ENCODE measurements at regions not wholly inside any gene's neighbourhood (a gene's known extent, or its start where the extent isn't known, plus 50 kb on each side); places are given as distances from the start of the nearest gene placed in this dataset.

DNA sequence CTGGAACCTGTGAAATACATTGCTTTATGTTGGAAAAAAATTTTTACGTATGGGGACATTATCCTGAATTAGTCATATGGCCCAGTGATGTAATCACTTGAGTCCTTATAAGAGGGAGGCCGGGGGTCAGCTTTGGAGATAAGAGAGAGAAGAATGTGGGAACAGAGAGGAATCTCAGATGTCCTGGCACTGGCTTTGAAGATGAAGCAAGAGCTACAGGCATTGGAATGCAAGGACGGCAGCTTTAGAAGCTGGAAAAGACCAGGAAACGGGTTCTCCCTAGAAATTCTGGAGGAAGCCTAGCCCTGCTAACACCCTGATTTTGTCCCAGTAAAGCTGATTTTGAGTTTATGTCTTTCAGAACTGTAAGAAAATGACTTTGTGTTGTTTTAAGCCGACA lies 1129.9 kb upstream of the GYPC start:
- no peak for DNase-seq

- no peak for DNase-seq
Observed at GRCh38 chr2:125535089-125535488, 1120.9 kb upstream of the GYPC start.

DNA sequence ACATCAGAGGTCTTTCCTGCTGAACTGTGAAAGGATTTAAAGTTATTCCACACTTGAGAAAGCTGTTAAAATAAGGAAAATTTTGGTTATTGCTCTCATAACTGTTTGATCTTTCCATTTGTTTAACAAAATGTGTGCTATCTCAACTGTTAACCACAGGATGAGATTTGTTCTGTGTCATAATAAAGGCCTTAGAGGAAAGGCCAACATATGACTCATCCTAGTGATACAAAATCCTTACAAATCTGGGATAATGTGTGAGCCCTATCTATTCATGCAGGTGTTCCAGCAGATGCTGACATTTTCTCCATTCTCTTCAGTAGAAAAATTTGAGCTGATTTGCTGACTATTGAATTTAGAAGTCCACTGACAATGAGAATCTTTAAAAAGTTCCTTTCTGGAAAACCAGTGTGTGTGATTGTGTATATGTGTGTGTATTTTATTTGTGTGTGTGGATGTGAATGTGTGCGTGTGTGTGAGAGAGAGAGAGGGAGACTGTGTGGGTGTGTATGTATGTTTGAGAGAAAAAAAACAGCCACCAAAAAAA lies 1111.9 kb upstream of the GYPC start:
- DNase-seq, result no peak

DNA sequence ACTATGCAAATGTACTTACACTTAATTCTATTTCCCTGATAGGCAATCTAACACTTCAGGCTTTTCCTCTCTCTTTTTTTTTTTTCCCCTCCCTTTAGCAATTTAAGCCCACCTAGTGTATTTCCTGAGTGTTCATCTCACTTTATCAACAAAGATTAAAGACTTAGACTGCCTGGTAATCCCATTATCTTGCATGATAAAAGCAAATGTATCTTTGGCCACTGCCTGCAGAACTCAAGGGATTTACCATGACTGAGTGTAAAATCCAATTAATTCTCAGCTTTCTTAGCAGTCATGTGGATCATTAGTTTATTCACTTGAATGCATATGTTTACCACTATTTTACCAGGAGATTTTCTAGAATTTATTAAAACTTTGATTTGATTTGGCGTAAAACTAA lies 1102.2 kb upstream of the GYPC start:
- no peak for DNase-seq

- DNase-seq, result no peak
Observed at GRCh38 chr2:125554956-125555355, 1101.0 kb upstream of the GYPC start.

- DNase-seq, result no peak
Observed at GRCh38 chr2:125559186-125559585, 1096.8 kb upstream of the GYPC start.

DNA sequence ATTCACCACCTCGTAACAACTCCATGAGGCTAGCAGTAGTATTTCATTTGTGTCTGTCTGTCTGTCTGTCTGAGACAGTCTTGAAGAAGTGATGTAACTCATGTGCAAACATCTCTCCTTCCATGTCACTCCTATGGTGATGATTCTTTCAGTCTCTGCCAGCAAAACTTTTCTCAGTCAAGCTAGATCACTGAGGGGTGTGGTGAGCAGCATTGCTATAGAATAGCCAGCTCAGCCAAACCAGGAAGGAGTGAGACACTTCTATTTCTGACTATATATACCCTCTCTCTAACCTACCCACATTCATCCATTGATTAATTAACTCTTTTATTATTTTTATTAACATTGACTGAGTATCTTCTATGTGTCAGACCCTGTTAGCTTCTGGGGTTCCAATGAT lies 1095.1 kb upstream of the GYPC start:
- no peak for DNase-seq

- DNase-seq, result no peak
Observed at GRCh38 chr2:125561302-125561701, 1094.7 kb upstream of the GYPC start.

DNA sequence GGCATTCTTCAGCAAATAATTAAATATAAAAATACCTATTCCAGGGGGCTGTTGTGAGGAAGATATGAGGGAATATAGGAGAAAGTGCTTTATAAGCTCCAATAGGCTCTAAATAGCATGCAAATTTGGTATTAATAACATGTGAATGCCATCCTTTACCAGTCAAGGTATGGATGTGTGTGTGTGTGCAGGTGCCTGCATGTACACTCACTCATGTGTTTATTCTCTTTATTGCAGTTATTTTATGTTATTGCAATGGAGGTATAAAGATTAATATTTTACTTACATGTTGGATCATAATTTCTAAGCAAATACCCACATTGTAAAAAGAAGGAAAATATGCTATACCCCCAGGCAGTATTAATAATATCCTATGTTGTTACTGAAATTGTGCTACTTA lies 1093.0 kb upstream of the GYPC start:
- no peak for DNase-seq

- DNase-seq, result no peak
Observed at GRCh38 chr2:125564471-125564870, 1091.5 kb upstream of the GYPC start.

- DNase-seq, result no peak
Observed at GRCh38 chr2:125566422-125566821, 1089.5 kb upstream of the GYPC start.

GRCh38 chr2:125567100-125567499 lies 1088.9 kb upstream of the GYPC start:
- no peak for DNase-seq

DNA sequence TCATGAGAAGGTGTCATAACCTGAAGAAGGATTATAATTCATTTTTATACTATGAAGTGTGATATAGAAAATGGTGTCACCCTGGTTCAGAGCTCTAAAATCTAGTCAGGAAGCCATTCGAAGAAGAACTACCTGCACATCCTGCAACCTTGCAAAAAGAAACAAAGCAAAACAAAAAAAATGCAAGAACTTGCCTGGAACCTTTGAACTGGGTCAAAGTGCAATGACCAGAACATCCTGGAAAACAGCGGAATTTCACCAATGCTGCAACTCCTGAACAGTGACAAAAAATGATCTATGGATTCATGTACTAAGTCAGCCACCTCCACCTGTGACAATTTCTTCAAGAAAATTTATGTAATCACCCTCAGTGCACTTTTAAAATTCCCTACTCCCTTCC lies 1083.3 kb upstream of the GYPC start:
- no peak for DNase-seq

DNA sequence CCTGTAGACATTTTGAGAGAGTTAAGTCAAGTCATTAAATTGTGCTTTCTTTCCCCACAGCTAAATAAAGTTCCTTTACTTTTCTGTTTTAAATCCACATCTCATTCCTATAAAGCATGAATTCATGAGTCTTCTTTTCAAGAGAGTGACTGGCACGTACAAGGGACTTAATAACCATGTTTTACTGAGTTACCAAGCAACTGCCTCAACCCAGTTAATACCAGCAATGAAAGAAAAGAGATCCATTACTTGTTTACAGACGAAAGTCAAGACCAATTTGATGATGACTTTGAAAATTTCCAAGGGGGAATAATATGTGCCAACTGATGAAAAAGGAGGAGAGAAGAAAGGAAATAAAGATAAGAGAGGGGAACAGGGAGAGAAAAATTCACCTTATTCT lies 1082.5 kb upstream of the GYPC start:
- DNase-seq, result no peak

GRCh38 chr2:125576558-125576957 lies 1079.4 kb upstream of the GYPC start:
- DNase-seq, result no peak

DNA sequence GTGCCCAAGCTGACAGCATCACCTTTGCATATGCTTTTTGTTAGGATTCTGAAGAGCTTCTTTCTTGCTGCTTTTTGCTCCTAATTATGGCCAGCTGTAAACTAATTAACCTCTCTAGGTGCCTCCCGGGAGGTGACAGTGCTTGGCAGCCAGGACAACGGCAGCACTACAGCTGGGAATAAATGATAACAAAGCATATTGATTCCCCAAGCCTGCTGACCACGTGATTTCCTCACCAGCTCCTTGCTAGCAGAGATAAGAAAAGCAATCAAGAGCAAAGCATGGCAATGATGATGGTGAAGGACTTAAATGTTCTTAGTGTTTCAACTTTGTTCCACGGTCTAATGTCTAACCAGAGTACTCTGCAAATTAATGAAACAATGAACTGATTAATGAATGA lies 1074.4 kb upstream of the GYPC start:
- no peak for DNase-seq

DNA sequence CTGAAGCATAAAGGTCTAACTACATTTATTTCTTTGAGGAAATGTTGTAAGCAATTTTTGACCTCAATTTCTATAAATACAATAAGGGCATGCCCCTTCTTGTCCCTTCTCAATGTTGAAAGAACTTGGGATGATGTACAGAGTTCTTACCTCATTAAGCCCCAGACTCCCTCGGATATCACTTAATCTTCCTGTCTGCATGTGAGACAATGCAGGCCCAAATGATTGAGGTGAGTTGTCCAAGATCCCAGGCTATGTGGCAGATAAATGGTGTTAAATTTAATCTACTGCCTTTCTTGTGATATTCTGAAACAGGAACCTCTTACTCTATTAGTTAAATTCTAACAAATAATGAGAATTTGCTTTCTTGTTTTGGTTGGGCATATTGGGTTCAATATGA lies 1073.4 kb upstream of the GYPC start:
- no peak for DNase-seq

DNA sequence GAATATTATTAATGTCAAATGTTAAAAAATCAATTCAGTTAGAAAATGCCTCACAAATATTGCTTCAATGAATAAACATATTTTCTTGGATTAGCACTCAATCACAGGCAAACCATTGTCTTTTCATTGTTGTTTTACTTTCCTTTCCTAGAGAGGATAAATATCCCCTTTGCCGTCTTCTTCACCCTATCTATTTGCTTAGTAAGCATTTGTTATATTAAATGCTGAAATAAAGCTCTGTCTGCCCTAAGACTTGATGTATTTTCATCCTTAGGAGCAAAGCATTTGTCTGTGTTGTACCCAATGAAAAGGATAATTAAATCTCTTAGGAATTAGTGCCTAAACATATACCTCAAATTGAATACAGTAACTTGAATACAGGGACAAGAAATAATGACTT lies 1071.2 kb upstream of the GYPC start:
- no peak for DNase-seq

- DNase-seq, result no peak
Observed at GRCh38 chr2:125588780-125589179, 1067.2 kb upstream of the GYPC start.

- no peak for DNase-seq
Observed at GRCh38 chr2:125591954-125592353, 1064.0 kb upstream of the GYPC start.

- DNase-seq, result no peak
Observed at GRCh38 chr2:125593036-125593435, 1062.9 kb upstream of the GYPC start.

- no peak for DNase-seq
Observed at GRCh38 chr2:125596612-125597011, 1059.3 kb upstream of the GYPC start.

DNA sequence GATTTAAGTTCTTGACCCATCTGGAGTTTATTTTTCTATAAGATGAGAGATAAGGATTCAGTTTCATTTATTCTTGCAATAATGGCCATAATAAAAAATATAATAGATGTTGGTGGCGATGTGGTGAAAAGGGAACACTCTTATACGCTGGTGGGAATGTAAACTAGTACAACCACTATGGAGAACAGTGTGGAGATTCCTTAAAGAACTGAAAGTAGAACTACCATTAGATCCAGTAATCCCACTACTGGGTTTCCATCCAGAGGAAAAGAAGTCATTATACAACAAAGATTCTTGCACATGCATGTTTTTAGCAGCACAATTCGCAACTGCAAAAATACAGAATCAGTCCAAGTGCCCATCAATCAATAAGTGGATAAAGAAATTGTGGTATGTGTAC lies 1040.5 kb upstream of the GYPC start:
- no peak for DNase-seq

DNA sequence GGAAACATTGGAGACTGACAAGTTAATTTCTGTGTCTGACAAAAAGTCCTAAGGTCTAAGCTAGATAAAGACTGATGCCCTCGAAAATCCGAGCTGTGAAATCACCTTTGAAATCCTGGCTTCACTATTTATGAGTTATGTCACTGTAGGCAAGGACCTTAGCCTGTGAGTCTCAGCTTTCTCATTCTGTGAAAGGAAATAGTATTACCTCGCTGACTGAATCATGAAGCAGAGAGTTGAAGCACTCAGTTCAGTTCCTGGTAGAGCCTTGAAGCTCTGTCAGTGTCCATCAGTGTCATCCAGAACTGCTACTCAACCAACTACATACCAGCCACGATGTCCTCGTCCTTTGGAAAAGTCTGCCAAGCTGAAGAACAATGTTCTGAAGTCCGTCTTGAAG lies 1025.6 kb upstream of the GYPC start:
- DNase-seq, result no peak

GRCh38 chr2:125634662-125635061 lies 1021.3 kb upstream of the GYPC start:
- DNase-seq, result no peak

GRCh38 chr2:125638345-125638744 lies 1017.6 kb upstream of the GYPC start:
- no peak for DNase-seq
